GM19043 (cell line): ENCODE measurements at regions not wholly inside any gene's neighbourhood (a gene's known extent, or its start where the extent isn't known, plus 50 kb on each side); places are given as distances from the start of the nearest gene placed in this dataset.

Experiments
- ATAC-seq: cut with Tn5 transposase; IDR thresholded peaks from one replicate; pipeline ENCODE4 v1.9.1; 2021; ENCODE audit warnings: low read depth; ENCODE audit not compliant: unreplicated experiment

DNA sequence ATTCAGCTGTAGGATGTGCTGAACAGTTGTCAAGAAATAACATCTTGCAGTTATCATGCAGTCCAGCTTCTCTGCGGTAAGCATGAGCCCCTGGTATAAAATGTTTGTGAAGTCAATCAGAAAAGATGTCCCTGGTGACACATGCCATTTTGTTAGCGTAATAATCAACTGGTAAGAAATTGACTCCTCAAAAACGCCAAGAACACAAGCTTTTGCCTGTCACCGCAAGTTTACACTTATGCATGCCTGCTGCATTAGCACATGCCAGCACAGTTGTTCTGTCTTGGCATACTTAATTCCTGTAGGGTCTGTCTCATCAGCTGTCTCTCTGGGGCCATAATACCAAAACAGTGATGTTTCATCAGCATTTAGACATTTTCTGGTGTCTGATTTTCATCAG, 524.8 kb upstream of the DSEL start:
- no peak for ATAC-seq

DNA sequence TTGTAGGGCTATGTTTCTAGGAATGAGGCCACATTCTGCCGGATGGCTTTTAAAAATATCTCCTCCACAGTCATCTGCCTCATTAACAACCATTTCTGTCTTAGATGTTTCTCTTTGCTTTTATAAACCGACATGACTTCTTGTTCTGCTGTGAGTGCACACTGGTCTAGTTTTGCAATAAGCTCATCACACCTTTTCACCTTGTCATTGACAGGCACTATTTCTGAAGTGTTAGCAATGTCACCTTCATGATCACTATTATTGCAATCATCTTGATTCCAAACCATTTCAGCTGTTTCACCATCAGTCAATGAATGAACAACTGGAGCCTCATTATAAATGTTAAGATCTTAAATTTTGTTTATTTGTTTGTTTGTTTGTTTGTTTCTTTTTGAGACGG, 523.7 kb upstream of the DSEL start:
- ATAC-seq = no peak

DNA sequence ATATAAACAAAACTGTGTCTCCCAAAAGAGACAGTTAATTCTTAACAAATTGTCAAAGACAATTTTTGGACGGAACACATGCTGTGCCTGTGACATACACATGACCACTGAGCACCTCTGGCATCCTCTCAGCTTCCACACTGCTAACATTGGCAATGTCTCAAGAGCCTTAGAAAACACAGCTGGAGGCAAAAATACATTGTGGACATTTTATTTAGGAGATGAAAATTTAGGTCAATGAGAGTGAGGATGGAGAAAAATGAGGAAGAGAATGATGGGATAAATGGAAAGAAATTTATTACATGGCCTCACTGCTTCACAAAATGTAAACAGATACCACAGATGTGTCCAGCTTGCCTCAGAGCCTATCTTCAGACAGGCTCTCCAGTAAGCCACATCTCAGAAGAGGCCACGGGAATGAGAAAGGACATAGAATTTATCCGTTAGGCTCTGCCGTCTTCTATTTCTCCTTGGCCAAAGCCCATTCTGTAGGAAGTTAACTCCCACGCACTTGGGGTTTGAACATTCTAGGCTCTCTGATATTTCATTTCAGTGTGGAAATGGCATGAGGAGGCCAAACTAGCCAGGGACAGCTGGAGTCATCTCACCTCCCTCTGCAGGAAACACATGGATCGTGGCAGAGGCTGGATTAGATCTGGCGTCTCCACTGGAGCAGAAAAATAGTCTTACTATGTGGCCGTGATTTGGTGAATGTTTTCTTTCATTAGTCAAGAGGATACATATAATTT, 519.4 kb upstream of the DSEL start:
- no peak for ATAC-seq

DNA sequence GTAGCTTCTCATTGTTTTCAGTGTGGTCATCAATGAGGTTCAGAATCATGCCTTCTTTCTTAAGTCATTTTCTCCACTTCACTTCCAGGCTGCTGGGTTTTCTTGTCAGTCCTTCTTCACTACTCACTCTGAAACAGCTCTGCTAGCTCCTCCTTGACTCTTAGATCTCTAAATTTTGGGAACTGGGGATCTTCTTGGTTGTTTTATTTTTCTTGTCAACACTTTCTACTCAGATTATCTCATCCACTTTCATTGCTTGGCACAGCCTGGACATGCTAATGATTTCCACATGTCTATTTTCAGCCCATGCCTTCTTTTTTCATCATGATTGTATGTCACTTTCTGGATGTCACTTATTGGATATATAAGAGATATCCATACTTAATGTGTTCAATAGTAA, 517.8 kb upstream of the DSEL start:
- no peak for ATAC-seq

DNA sequence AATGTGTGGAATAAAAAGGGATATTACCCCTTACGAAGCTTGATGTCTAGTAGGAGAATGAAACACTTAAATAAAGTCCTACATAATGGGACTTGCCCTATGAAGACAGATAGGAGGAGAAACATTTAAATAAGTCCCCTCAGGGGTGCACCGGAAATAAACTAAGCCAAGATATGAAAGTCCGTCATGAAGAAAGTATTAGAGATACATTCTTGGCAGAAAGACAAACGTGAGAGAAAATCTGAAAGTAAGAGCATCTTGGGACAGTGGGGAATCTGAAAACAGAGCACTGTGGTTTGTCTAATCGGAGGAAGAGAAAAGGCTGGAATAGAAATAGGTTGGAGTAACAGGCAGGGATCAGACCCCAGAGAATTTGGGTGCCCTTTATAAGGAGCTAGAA, 516.9 kb upstream of the DSEL start:
- ATAC-seq = no peak

DNA sequence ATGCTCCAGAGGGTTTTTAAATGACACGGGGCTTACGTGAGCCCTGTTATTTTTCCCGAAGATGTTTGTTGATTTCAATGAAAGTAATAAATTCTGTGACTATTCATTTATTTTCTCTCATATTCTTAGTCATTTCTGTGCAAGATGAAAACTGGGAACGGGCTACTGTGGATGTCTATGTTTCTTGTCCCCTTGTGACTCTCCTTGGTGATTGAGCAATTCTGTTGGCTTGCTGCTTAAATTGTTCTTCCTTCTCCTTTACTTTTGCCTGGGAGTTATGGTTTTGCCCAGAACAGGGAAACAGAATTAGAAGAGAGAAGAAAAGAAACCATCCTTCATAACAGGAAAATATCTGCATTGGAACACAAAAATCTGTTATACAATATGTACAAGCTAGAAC, 508.2 kb upstream of the DSEL start:
- ATAC-seq = no peak

DNA sequence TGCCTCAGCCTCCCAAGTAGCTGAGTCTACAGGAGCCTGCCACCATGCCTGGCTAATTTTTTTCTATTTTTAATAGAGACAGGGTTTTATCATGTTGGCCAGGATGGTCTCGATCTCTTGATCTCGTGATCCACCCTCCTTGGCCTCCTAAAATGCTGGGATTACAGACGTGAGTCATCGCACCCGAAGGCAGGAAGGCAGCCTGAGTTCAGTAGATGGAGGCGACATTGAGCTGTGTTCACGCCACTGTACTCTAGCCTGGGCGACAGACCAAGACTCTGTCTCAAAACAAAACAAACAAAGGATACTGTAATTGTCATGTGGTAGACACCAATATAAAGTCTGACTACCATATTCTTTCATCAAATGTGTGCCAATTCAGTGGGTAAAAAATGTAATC, 500.9 kb upstream of the DSEL start:
- ATAC-seq = no peak

DNA sequence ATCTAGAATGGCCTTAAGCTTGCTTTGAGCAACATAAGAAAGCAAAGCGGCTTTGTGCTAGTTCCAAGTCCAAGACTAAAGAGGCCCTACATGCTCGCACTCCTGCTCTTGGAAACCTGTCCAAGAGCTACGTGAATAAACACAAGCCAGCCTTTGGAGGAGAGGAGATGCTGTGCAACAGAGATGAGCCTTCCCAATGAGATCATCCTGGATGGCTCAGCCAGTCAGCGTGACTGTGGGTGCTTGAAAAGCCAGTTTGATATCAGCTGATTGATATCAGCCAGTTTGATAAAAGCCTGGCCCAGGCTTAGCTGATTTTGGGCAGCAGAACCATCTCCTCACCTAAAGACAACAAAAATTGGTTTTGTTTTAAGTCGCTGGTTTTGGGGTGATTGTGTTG, 481.0 kb upstream of the DSEL start:
- no peak for ATAC-seq

DNA sequence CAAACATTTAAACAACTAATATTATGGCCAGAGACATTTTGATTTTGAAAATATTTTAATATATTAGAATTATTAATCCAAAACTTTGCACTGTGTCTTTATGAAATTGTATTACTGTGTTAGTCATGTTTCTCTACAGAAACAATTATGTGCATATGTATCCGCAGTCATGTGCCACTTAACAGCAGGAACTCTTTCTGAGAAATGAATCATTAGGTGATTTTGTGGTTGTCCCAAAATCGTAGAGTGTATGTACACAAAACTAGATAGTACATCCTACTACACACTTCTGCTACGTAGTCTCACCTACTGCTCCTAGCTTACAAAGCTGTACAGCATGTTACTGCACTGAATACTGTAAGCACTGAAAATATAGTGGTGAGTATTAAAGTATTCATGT, 479.2 kb upstream of the DSEL start:
- ATAC-seq = no peak

DNA sequence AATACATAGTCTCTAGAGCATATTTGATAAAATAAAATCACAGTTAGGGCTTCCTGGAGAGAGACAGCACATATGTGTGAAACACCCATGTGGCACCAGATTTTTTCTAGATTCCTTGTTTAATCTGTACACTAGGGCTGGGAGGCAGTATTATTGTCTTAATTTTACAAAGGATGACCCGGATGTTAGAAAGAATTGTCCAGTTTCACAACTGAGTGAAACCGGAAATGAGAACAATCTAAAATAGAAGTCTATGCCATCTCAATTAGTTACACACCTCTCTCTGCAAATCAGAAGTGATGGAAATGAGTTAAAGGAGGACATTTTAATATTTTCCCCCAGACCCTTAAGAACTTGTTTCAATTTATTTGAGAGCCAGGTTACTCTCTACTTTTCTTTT, 463.7 kb upstream of the DSEL start:
- no peak for ATAC-seq

DNA sequence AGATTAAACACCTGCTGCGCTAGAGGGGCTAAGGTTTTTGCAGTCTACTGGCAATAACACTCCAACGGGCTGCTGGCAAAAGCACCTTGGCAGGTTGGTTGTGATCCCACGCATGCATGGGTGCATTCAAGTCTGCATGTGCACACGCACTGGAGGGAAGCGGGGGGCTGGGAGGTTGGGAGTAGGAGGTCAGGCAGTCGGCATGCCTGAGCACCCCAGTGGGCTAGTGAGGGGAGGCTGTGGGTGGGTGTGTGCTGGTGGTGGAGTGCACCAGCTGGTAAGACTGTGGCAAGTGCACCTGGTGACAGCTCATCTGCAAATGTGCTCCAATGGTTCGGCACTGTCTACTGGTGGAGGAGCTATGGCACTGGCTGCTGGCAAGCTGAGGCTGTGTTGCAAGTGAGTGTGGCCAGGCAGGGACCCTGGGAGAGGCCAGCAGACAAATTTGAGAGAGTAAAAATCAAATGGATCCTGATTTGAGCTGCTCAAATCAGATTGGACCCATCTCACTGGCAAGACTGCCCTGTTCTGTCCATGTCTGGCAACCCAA, 460.6 kb upstream of the DSEL start:
- ATAC-seq = no peak

DNA sequence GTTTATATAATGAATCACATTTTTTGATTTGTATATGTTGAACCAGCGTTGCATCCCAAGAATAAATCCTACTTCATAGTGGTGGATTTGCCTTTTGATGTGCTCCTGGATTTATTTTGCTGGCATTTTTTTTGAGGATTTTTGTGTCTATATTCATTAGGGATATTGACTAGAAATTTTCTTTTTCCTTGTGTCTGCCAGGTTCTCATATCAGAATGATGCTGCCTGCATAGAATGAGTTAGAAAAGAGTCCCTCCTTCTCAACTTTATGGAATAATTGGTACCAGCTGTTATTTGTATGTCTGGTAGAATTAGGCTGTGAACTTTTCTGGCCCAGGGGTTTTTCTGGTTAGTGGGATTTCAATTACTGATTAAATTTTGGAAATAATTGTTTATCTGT, 457.4 kb upstream of the DSEL start:
- ATAC-seq = no peak

DNA sequence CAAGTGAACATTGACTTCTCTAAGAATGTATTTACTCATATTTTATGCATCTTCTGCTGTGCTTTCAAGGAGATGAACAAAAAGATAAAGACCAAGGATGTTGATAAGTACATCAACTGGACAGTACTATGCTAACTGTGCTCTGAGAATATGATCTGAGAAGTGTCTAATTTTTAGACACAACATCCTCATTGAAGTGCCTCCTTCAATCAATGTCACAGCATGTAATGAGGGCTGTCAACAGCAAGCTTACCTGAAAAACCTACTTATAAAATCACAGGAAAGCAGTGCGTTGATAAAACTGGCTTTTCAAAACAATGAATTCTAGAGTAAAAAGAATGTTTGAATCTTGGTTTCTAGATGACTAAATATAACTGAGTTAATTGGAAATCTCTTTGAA, 452.9 kb upstream of the DSEL start:
- no peak for ATAC-seq

DNA sequence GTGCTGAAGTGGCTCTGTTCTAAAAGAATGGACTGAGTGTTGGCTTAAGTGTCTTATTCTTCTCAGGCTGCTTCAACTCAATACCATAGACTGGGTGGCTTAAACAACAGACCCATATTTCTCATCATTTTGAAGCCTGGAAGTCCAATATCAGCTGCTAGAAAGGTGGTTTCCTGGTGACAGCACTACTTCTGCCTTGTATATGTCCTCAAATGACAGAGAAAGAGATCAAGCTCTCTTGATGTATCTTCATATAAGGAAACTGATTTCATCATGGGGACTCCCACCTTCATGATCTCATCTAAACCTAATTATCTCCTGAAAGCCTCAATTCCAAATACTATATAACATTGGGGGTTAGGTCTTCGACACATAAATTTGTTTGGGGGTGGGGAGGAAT, 449.7 kb upstream of the DSEL start:
- ATAC-seq = no peak

DNA sequence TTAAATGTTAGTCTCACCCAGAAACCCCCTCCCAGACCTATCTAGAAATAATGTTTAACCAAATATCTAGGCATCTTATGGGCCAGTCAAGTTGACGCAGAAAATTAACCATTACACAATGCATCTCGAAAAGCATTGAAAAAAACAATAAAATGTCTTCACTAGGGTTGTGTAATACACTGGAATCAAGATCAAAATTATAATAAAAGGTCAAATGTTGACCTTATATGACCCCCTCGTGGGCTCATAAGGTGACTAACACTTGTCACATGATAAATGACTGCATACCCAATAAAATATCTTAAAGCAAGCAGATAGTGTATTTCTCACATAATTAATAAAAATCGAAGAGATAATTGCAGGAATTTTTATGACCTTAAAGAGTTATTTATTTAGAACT, 447.9 kb upstream of the DSEL start:
- ATAC-seq = no peak

DNA sequence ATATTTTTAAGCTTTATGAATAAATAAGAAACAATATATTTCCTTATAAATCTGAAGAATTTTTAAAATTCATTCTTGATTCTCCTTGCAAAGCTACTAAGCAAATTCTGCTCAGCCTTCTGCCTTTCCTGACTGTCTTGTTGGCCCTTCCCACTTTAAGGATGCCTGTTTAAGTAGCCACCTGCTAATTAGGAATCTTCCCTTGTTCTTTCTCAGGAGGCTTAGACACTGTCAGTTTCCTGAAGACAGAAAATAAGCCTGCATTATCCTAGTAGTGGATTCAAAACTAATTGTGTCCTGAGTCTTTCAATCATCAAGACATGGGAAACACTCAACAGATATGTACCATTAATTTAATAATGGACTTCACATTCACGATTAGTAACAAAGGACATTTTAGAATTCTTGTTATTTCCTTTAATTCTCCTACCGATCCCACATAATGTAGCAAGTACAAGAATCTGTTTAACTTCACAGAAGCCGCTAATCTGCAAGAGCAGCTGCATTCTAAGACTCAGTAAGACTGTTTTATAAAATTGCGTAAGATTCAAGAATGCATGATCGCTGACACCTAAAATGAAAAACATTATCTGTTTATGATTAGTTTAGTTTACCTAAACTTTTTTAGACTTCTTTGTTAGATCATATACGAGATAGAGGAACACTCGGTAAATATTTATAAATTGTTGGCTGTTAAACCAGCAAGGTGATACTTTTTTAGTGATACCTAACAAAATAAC, 445.4 kb upstream of the DSEL start:
- ATAC-seq = no peak

DNA sequence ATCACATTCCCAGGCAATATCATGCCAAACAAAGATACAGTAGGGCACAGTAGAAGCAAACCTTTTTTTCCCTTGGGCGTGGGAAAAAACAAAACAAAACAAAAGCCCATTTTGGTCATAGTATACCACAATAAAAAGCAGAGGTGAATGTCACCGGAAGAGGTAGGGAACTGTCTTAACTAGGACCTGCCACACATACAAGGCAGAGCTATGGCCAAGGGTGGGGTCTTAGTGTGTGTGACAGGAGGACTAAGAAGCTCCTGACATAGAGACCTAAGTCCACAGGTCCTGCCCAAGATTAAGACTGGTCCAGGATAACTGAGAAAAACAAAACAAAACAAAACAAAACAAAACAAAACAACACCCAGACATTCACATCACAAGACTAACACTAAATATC, 441.2 kb upstream of the DSEL start:
- no peak for ATAC-seq

DNA sequence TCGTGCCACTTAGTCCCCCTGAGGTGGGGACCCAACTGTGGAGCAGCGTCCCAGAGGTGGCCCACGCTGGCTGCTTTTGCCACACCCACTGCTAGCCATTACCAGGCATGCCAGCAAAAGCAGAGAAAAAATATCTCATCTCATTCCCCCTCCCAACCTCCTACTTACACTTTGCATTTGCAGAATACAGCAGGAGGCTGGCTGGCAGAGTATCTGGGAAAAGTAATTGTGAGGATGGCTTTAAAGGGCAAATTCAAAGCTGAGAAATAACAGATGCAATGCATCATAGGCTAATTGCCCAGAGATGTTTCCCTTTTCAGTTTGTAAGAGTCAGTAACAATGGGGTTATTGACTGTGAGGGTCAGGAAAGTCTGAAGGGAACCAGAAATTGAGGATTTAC, 438.1 kb upstream of the DSEL start:
- ATAC-seq = no peak

DNA sequence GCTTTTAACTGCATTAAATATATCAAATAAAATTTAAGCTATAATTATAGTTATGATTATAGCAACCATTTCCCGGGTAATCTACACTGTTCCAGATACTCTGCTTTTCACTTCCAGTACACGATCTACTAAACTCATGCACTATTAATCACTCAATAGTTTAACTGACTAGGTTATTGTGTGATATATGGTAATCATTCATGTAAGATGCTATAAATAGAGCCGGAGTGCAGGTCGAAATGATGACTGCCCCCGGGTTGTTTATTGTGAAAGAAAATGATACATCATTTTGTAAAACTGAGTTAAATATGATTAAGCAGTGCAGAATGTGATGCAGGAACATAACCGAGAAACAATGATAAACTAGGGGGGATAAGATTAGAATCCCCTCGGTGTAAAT, 434.6 kb upstream of the DSEL start:
- ATAC-seq = no peak

DNA sequence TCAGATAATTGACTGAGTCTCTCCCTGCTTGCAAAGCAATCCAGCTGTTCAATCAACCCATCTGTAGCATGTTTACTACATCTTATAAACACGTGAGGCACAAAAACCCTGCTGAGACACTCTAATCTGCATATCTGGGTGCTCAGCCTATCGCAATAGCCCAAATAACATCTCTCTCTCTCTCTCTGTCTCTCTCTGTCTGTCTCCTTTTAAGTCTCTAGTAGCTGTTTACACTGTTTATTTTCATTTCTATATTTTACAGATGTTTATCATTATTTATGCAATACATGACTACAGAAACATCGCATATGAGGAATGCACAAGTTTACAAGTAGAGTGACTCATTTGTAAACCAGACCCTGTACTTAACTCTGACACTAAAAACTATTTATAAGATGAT, 422.1 kb upstream of the DSEL start:
- ATAC-seq = no peak

DNA sequence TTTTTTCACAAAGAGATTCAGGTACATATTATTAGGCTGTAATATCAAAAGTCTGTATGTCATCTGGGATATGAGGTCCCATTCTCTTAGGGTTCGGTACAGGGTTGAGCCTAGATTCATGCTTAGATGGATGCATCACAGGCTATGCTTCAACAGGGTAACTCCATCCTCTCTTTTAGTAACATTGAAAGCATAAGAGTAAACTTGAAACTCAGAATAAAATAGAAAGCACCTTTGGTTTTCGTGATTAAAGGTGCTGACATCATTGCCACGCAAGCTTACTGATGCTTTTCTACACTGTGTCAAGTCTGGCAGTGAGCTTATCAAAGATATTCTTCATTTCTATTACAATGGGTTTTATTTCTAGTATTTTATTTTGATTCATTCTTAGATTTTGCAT, 419.1 kb upstream of the DSEL start:
- no peak for ATAC-seq

DNA sequence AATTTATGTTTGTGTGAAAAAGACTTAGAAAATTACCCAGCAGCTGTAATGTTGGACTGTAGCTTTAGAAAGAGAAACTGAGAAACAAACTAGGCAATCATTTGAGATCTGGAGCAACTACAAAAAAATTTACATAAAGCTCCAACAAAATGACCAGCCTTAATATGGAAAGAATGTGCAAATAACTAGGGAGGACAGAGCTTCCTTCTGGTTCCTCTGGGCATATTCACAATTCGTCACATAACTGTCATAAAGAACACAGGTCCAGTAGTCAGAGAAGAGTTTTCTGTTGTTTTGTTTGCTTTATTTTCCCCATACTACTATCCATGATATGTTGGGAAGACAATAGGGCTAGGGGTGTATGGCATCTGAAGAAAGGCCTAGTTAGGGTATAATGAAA, 416.8 kb upstream of the DSEL start:
- ATAC-seq = no peak
